B cell (primary cell): ENCODE measurements at regions not wholly inside any gene's neighbourhood (a gene's known extent, or its start where the extent isn't known, plus 50 kb on each side); places are given as distances from the start of the nearest gene placed in this dataset.

Experiments
- ATAC-seq: fragments of 200-7000 bp; cut with Tn5 transposase; one replicate; pipeline ENCODE4 v1.10.0; 2021; ENCODE audit warnings: low read depth, mild to moderate bottlenecking, moderate number of reproducible peaks, moderate library complexity
- CTCF ChIA-PET: fragments of 350-600 bp; sonication (Branson Sonifier 250); formaldehyde crosslinking; loops from one replicate; lab custom pipeline; 2021; ENCODE audit warnings: antibody characterized with exemption, inconsistent platforms; lab: Charles Lee
- POLR2A ChIA-PET: fragments of 350-600 bp; sonication (Branson Sonifier 250); formaldehyde crosslinking; loops from one replicate; lab custom pipeline; 2021; ENCODE audit warnings: antibody characterized with exemption; lab: Charles Lee
- DNase-seq: peaks from one replicate; pipeline ENCODE4 v3.0.0; 2013
- H2AFZ ChIP-seq: 2 replicates; pipeline ENCODE4 v1.6.1; 2012; ENCODE audit warnings: mild to moderate bottlenecking, low read depth, low read length; ENCODE audit not compliant: insufficient read depth, poor library complexity, severe bottlenecking
- H3K27ac ChIP-seq, 2 donors: 1 replicate in 1 of 2; 2 replicates in 1 of 2; pipeline ENCODE4 v1.5.1; 2012 to 2013; ENCODE audit warnings: low read length in 2 of 2, mild to moderate bottlenecking in 2 of 2, moderate library complexity in 1 of 2
- H3K27me3 ChIP-seq, 4 experiments: fragments of 200-600 bp in 1 of 4; sonication (generic) in 1 of 4; replicated peaks in 1 of 4; 1 replicate in 2 of 4; 2 replicates in 2 of 4; pipeline versions ENCODE4 v1.6.1 to v1.7.0; 2013 to 2016; ENCODE audit warnings: low read length in 3 of 4, mild to moderate bottlenecking in 2 of 4, mixed read lengths in 1 of 4, moderate library complexity in 1 of 4; ENCODE audit not compliant: insufficient read depth in 4 of 4, control insufficient read depth in 3 of 4; ENCODE audit errors: control extremely low read depth in 1 of 4
- H3K36me3 ChIP-seq, 2 experiments: replicated peaks in 1 of 2; 1 replicate in 1 of 2; 2 replicates in 1 of 2; pipeline versions ENCODE4 v1.6.1 to v1.7.1; 2013; ENCODE audit warnings: low read length in 1 of 2; ENCODE audit not compliant: insufficient read depth in 2 of 2, control insufficient read depth in 1 of 2; ENCODE audit errors: control extremely low read depth in 1 of 2, extremely low read depth in 1 of 2
- H3K4me1 ChIP-seq, 2 donors: fragments of 200-600 bp in 1 of 2; sonication (generic) in 1 of 2; 1 replicate in 1 of 2; 2 replicates in 1 of 2; pipeline versions ENCODE4 v1.5.1 to v1.6.1; 2013 to 2017; ENCODE audit warnings: low read length in 2 of 2; ENCODE audit not compliant: control insufficient read depth in 2 of 2, insufficient read depth in 2 of 2
- H3K4me2 ChIP-seq: replicated peaks from 2 replicates; pipeline ENCODE3; 2012; ENCODE audit warnings: mild to moderate bottlenecking, low read depth, low read length; ENCODE audit not compliant: poor library complexity, severe bottlenecking
- H3K4me3 ChIP-seq, 5 experiments: fragments of 200-600 bp in 1 of 5; sonication (generic) in 1 of 5; 1 replicate in 3 of 5; 2 replicates in 2 of 5; pipeline versions ENCODE4 v1.5.1 to v1.7.0; 2011 to 2016; ENCODE audit warnings: low read length in 4 of 5, mild to moderate bottlenecking in 4 of 5, low read depth in 2 of 5, control low read depth in 1 of 5, moderate library complexity in 1 of 5; ENCODE audit not compliant: insufficient read depth in 1 of 5; ENCODE audit errors: control extremely low read depth in 1 of 5, extremely low read depth in 1 of 5
- H3K79me2 ChIP-seq: fragments of 200-600 bp; sonication (generic); one replicate; pipeline ENCODE4 v1.6.0; 2016; ENCODE audit warnings: low read length; ENCODE audit not compliant: control insufficient read depth, insufficient read depth
- H3K9ac ChIP-seq: fragments of 200-600 bp; sonication (generic); 2 replicates; pipeline ENCODE4 v1.6.1; 2017; ENCODE audit warnings: mild to moderate bottlenecking, low read length, moderate library complexity
- H3K9me3 ChIP-seq, 3 donors: one replicate each; pipeline versions ENCODE4 v1.6.1 to v1.7.1; 2013; ENCODE audit warnings: low read length in 2 of 3; ENCODE audit not compliant: control insufficient read depth in 2 of 3, insufficient read depth in 1 of 3; ENCODE audit errors: control extremely low read depth in 1 of 3
- H4K20me1 ChIP-seq: 2 replicates; pipeline ENCODE4 v1.6.0; 2012; ENCODE audit warnings: mild to moderate bottlenecking, low read length; ENCODE audit not compliant: insufficient read depth, control insufficient read depth, poor library complexity, severe bottlenecking
- H3K27ac Mint-ChIP-seq: one replicate; pipeline ENCODE4 v1.8.0; 2021; ENCODE audit warnings: mixed read lengths
- H3K27me3 Mint-ChIP-seq: one replicate; pipeline ENCODE4 v1.8.0; 2021; ENCODE audit warnings: mixed read lengths
- H3K4me1 Mint-ChIP-seq: one replicate; pipeline ENCODE4 v1.8.0; 2021; ENCODE audit warnings: mixed read lengths
- H3K4me3 Mint-ChIP-seq: one replicate; pipeline ENCODE4 v1.8.0; 2021; ENCODE audit warnings: mixed read lengths
- H3K9me3 Mint-ChIP-seq: one replicate; pipeline ENCODE4 v1.8.0; 2022; ENCODE audit warnings: mixed read lengths; ENCODE audit not compliant: insufficient read depth
- CTCF ChIP-seq: fragments of 200-600 bp; IDR thresholded peaks from one replicate; pipeline ENCODE4 v1.8.0; 2022; ENCODE audit warnings: antibody characterized with exemption, mild to moderate bottlenecking
- EZH2 ChIP-seq: IDR thresholded peaks from 2 replicates; pipeline ENCODE4 v1.6.1; 2012; ENCODE audit warnings: borderline replicate concordance, low read depth, mild to moderate bottlenecking, moderate library complexity, low read length; ENCODE audit not compliant: insufficient read depth, poor library complexity, severe bottlenecking
- WGBS: methylation state at CpG from one replicate; pipeline ENCODE4 v1.1.5; 2013; ENCODE audit warnings: missing lambda C conversion rate; ENCODE audit not compliant: insufficient coverage; 5-methylcytosine and 5-hydroxymethylcytosine counted together
- intact Hi-C: fragments of 100-400 bp; cut with micrococcal nuclease; formaldehyde crosslinking; loops from one replicate; pipeline ENCODE4 v1.10.0; 2022

DNA sequence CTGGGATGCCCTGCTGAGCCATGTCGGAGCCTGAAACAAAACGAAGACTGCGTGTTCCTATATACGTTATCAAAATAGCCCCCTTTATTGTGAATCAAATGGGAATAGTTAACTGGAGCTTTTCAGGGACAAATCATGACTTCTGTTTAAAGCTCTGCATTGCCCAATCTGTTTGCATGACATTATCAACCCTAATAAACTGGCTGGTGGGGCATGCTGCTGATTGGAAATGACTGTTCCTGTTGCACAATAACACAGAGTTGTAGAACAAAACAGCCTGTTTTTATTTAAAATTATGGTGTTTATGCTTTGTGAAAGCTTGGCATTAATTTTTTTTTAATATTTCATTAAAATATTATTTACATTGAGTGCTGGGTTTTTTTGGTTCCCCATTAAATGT is 215.5 kb downstream of the TMEM167A start:
- Histone ChIP-seq H3K4me3 (no peak overlapping the region), H3K27ac (no peak overlapping the region), H3K9me3 (no peaks in the 10 kb centered on the region), H2AFZ (no peak overlapping the region), H3K27me3 (no peaks in the 10 kb centered on the region), H3K36me3 (no peaks in the 10 kb centered on the region), H4K20me1 (no peaks in the 10 kb centered on the region), H3K4me2 (no peak overlapping the region), H3K9ac (no peak overlapping the region), H3K79me2 (no peaks in the 10 kb centered on the region), H3K4me1 (no peaks in the 10 kb centered on the region)
- intact Hi-C loops = no loop called here
- H3K4me1 Mint-ChIP-seq = no peaks in the 10 kb centered on the region
- POLR2A ChIA-PET = no interaction called here
- no peaks in the 10 kb centered on the region for H3K9me3 Mint-ChIP-seq
- CTCF ChIA-PET = no interaction called here
- 100% methylated on average over 1 of the region's 4 CpGs for WGBS
- H3K27me3 Mint-ChIP-seq = no peaks in the 10 kb centered on the region
- no peak for ATAC-seq
- no peak overlapping the region for H3K27ac Mint-ChIP-seq
- no peak overlapping the region for H3K4me3 Mint-ChIP-seq
- no peak for TF ChIP-seq EZH2
- no peak for TF ChIP-seq CTCF
- no peak for DNase-seq

DNA sequence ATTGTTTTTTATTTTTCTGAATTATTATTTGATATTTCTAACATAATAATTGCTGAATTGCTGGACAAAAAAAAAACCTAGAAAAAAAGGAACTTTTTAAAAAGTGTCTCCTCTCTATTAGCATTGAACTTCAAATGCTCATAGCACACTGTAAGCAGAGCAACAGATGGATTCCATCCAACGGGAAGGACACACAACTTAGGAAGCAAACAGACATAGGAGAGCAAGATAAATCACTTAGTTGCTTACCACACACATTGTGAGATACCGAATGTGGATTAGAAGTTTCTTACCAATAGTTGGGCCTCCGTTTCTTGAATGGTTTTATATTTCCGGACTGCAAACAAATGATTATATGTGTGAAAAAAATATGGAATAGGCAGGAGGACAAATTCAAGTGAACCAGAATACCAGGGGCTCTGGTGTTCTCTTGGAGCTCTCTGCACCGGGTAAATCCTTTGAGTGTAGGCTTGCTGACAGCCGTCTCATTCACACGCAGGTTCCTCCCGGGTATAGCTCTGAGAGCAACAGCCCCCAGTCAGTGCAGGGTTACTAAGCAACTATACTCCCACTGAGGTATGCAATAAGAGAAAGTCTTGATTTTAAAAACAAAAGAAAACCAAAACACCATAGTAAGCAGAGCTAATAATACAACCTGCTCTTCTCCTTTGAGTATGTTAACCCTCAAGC is 217.6 kb downstream of the TMEM167A start:
- ChIA-PET CTCF (no interaction called here), POLR2A (no interaction called here)
- Histone ChIP-seq H3K27me3 (no peaks in the 10 kb centered on the region), H3K36me3 (no peaks in the 10 kb centered on the region), H3K4me2 (no peak overlapping the region), H3K9ac (no peak overlapping the region), H4K20me1 (no peaks in the 10 kb centered on the region), H3K4me3 (no peak overlapping the region), H2AFZ (no peak overlapping the region), H3K79me2 (no peaks in the 10 kb centered on the region), H3K9me3 (no peaks in the 10 kb centered on the region), H3K27ac (no peak overlapping the region), H3K4me1 (no peaks in the 10 kb centered on the region)
- 100% methylated on average over 2 of the region's 8 CpGs for WGBS
- intact Hi-C loops = no loop called here
- H3K9me3 Mint-ChIP-seq = no peaks in the 10 kb centered on the region
- no peak for ATAC-seq
- no peaks in the 10 kb centered on the region for H3K27me3 Mint-ChIP-seq
- no peak for DNase-seq
- no peak overlapping the region for H3K27ac Mint-ChIP-seq
- TF ChIP-seq CTCF (no peak), EZH2 (no peak)
- H3K4me3 Mint-ChIP-seq = no peak overlapping the region
- H3K4me1 Mint-ChIP-seq = no peaks in the 10 kb centered on the region
